SK-N-SH treated with all-trans-retinoic acid at 6 μM for 48 hours (cell line): ENCODE measurements at regions not wholly inside any gene's neighbourhood (a gene's known extent, or its start where the extent isn't known, plus 50 kb on each side); places are given as distances from the start of the nearest gene placed in this dataset.

Experiments
- ATAC-seq: fragments of 200-7000 bp; cut with Tn5 transposase; 3 replicates; pipeline ENCODE4 v1.9.1; 2020; ENCODE audit warnings: mild to moderate bottlenecking, moderate library complexity
- ARNTL ChIP-seq: fragments of 450-650 bp; formaldehyde crosslinking; IDR thresholded peaks from 2 replicates; pipeline ENCODE4 v1.5.0; 2020; ENCODE audit warnings: low read depth, mild to moderate bottlenecking, moderate library complexity, borderline replicate concordance
- BACH2 ChIP-seq: fragments of 250-450 bp; sonication (Bioruptor Pico); IDR thresholded peaks from 2 replicates; pipeline ENCODE4 v1.9.0; 2021; ENCODE audit warnings: mild to moderate bottlenecking, borderline replicate concordance
- ESRRG ChIP-seq: fragments of 250-450 bp; sonication (Bioruptor Pico); IDR thresholded peaks from 2 replicates; pipeline ENCODE4 v1.6.1; 2021; ENCODE audit warnings: mild to moderate bottlenecking
- GLIS3 ChIP-seq: fragments of 250-450 bp; sonication (Bioruptor Pico); IDR thresholded peaks from 2 replicates; pipeline ENCODE4 v1.5.0; 2020; ENCODE audit warnings: mild to moderate bottlenecking, moderate library complexity
- ISL1 ChIP-seq: fragments of 250-450 bp; sonication (Bioruptor Pico); IDR thresholded peaks from 2 replicates; pipeline ENCODE4 v2.1.2; 2022; ENCODE audit warnings: mild to moderate bottlenecking, moderate library complexity
- OSR1 ChIP-seq: fragments of 250-450 bp; sonication (Bioruptor Pico); IDR thresholded peaks from 2 replicates; pipeline ENCODE4 v1.8.0; 2022; ENCODE audit warnings: moderate library complexity, mild to moderate bottlenecking, inconsistent platforms
- PPARA ChIP-seq: fragments of 250-450 bp; sonication (Bioruptor Pico); IDR thresholded peaks from 2 replicates; pipeline ENCODE4 v1.5.0; 2020; ENCODE audit warnings: mild to moderate bottlenecking, borderline replicate concordance
- RARB ChIP-seq: fragments of 250-450 bp; sonication (Bioruptor Pico); IDR thresholded peaks from 2 replicates; pipeline ENCODE4 v1.8.0; 2021; ENCODE audit warnings: mild to moderate bottlenecking, moderate library complexity
- SNAI2 ChIP-seq: fragments of 250-450 bp; sonication (Bioruptor Pico); IDR thresholded peaks from 2 replicates; pipeline ENCODE4 v1.5.0; 2020; ENCODE audit warnings: mild to moderate bottlenecking, moderate library complexity
- TOX ChIP-seq: fragments of 250-450 bp; sonication (Bioruptor Pico); IDR thresholded peaks from 2 replicates; pipeline ENCODE4 v1.8.0; 2021; ENCODE audit warnings: mild to moderate bottlenecking, moderate library complexity, borderline replicate concordance
- ZC3H10 ChIP-seq: fragments of 250-450 bp; sonication (Bioruptor Pico); IDR thresholded peaks from 2 replicates; pipeline ENCODE4 v1.5.1; 2021; ENCODE audit warnings: mild to moderate bottlenecking, moderate library complexity
- ZFP3 ChIP-seq: fragments of 250-450 bp; sonication (Bioruptor Pico); IDR thresholded peaks from 2 replicates; pipeline ENCODE4 v1.5.0; 2020; ENCODE audit warnings: mild to moderate bottlenecking, moderate library complexity
- ZFP30 ChIP-seq: fragments of 450-650 bp; formaldehyde crosslinking; IDR thresholded peaks from 2 replicates; pipeline ENCODE4 v1.5.0; 2022; ENCODE audit warnings: mild to moderate bottlenecking, moderate library complexity
- ZNF565 ChIP-seq: fragments of 450-650 bp; formaldehyde crosslinking; conservative IDR thresholded peaks from 2 replicates; pipeline ENCODE4 v1.5.0; 2020; ENCODE audit warnings: low read depth, mild to moderate bottlenecking, moderate library complexity
- ZNF70 ChIP-seq: fragments of 450-650 bp; formaldehyde crosslinking; IDR thresholded peaks from 2 replicates; pipeline ENCODE4 v1.5.0; 2020; ENCODE audit warnings: mild to moderate bottlenecking, moderate library complexity
- ZNF8 ChIP-seq: fragments of 450-650 bp; formaldehyde crosslinking; IDR thresholded peaks from 2 replicates; pipeline ENCODE4 v1.5.0; 2020; ENCODE audit warnings: mild to moderate bottlenecking, moderate library complexity
- TF ChIP-seq, protein P1 (sequence below): fragments of 250-450 bp; sonication (Bioruptor Pico); IDR thresholded peaks from 2 replicates; pipeline ENCODE4 v1.8.0; 2021; ENCODE audit warnings: low read depth, mild to moderate bottlenecking, moderate library complexity, borderline replicate concordance
- TF ChIP-seq, protein P2 (sequence below): fragments of 250-450 bp; sonication (Bioruptor Pico); IDR thresholded peaks from 2 replicates; pipeline ENCODE4 v1.5.1; 2021; ENCODE audit warnings: mild to moderate bottlenecking, moderate library complexity
- TF ChIP-seq, protein P3 (sequence below): fragments of 250-450 bp; sonication (Bioruptor Pico); IDR thresholded peaks from 2 replicates; pipeline ENCODE4 v1.8.0; 2020; ENCODE audit warnings: mild to moderate bottlenecking, moderate library complexity, borderline replicate concordance
- TF ChIP-seq, protein P4 (sequence below): fragments of 250-450 bp; sonication (Bioruptor Pico); IDR thresholded peaks from 2 replicates; pipeline ENCODE4 v1.5.0; 2020; ENCODE audit warnings: mild to moderate bottlenecking, moderate library complexity
- TF ChIP-seq, protein P5 (sequence below): fragments of 250-450 bp; sonication (Bioruptor Pico); IDR thresholded peaks from 2 replicates; pipeline ENCODE4 v1.5.1; 2020; ENCODE audit warnings: low read depth, mild to moderate bottlenecking, moderate library complexity

DNA sequence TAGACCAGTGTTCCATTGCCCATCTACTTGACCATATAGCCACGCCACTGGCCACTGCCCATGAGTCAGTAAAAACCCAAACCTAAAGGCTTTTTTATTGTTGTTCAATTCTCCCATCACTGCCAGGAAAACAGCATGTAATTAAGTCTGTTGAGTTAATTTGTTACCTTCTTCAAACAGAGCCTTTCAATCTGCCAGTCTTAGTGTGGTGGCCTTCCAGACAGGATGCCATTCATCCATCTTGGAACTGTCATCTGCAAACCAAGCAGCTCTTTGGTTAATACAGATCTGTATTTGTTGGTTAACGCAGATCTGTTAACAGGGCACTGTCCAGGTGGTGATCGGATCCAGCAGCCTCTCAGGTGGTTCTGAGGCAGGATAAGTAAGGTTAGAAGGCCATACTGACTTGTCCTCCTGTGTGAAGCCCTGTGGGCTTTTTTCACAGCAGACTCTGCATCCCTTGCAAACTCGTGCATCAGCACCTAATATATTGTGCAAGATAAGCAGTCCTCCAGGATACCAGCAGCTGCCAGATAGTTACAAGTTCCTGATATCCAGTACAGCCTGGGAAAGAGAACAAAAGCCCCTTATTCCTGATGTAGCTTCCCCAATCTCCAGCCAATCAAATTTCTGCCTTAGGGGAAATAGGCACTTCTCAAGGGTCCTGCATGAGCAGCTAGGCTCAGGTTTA, 59.1 kb upstream of the DHRS4 start:
- no peak for ATAC-seq
- TF ChIP-seq SNAI2 (CRISPR knock-in tag): no peak
- TF ChIP-seq, protein P1, sequence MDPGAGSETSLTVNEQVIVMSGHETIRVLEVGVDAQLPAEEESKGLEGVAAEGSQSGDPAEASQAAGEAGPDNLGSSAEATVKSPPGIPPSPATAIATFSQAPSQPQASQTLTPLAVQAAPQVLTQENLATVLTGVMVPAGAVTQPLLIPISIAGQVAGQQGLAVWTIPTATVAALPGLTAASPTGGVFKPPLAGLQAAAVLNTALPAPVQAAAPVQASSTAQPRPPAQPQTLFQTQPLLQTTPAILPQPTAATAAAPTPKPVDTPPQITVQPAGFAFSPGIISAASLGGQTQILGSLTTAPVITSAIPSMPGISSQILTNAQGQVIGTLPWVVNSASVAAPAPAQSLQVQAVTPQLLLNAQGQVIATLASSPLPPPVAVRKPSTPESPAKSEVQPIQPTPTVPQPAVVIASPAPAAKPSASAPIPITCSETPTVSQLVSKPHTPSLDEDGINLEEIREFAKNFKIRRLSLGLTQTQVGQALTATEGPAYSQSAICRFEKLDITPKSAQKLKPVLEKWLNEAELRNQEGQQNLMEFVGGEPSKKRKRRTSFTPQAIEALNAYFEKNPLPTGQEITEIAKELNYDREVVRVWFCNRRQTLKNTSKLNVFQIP: no peak
- TF ChIP-seq, protein P2, sequence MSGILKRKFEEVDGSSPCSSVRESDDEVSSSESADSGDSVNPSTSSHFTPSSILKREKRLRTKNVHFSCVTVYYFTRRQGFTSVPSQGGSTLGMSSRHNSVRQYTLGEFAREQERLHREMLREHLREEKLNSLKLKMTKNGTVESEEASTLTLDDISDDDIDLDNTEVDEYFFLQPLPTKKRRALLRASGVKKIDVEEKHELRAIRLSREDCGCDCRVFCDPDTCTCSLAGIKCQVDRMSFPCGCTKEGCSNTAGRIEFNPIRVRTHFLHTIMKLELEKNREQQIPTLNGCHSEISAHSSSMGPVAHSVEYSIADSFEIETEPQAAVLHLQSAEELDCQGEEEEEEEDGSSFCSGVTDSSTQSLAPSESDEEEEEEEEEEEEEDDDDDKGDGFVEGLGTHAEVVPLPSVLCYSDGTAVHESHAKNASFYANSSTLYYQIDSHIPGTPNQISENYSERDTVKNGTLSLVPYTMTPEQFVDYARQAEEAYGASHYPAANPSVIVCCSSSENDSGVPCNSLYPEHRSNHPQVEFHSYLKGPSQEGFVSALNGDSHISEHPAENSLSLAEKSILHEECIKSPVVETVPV (CRISPR knock-in tag): no peak

DNA sequence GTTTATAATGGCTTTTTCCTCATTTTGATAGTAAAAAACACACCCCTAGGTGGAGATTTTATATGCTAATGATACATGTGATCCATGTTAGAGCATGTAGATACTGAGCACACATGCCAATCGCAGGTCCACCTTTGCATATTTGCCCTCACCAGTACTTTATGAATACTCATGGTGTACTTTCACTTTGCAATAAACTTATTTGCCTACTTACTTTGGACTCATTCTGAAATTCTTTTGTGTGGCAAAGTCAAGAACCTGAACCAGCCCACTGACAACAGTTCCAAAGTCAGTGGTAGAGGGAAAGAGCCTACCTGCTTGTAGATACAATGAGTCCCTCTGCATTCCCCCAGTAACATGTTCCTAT, 58.5 kb upstream of the DHRS4 start:
- TF ChIP-seq ISL1 (CRISPR knock-in tag): no peak
- TF ChIP-seq ZFP3 (CRISPR knock-in tag): no peak
- no peak for TF ChIP-seq GLIS3 (CRISPR knock-in tag)
- no peak for TF ChIP-seq ZC3H10
- TF ChIP-seq PPARA (CRISPR knock-in tag): no peak
- no peak for TF ChIP-seq RARB (CRISPR knock-in tag)
- TF ChIP-seq, protein P3, sequence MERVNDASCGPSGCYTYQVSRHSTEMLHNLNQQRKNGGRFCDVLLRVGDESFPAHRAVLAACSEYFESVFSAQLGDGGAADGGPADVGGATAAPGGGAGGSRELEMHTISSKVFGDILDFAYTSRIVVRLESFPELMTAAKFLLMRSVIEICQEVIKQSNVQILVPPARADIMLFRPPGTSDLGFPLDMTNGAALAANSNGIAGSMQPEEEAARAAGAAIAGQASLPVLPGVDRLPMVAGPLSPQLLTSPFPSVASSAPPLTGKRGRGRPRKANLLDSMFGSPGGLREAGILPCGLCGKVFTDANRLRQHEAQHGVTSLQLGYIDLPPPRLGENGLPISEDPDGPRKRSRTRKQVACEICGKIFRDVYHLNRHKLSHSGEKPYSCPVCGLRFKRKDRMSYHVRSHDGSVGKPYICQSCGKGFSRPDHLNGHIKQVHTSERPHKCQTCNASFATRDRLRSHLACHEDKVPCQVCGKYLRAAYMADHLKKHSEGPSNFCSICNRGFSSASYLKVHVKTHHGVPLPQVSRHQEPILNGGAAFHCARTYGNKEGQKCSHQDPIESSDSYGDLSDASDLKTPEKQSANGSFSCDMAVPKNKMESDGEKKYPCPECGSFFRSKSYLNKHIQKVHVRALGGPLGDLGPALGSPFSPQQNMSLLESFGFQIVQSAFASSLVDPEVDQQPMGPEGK (CRISPR knock-in tag): no peak
- no peak for TF ChIP-seq OSR1
- TF ChIP-seq ZFP30 (CRISPR knock-in tag): no peak
- TF ChIP-seq ESRRG: no peak
- no peak for TF ChIP-seq ZNF565 (CRISPR knock-in tag)
- ATAC-seq: no peak

DNA sequence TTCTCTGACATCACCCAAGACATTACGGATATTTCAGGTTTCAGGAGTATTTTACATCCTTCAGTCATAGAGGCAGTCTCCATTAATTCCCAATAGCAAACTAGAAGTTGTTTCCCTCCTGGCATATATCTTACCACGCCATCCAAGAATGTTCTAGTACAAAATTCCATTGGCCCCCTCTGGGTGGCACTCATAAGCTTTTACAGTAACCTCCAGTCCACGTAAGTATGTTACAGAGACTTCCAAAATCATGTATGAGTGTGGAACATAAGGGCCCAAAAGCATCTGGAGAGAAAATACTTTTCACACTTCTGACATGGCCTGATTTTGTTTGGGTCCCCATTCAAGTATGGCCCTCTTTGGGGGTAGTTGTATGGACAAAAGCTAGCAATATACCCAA, 58.1 kb upstream of the DHRS4 start:
- TF ChIP-seq ZNF8 (no peak), RARB (CRISPR knock-in tag) (no peak), BACH2 (CRISPR knock-in tag) (no peak), OSR1 (no peak), ZNF565 (CRISPR knock-in tag) (no peak), ARNTL (no peak), ESRRG (no peak), TOX (CRISPR knock-in tag) (no peak), ISL1 (CRISPR knock-in tag) (no peak), PPARA (CRISPR knock-in tag) (no peak)
- TF ChIP-seq, protein P2 (CRISPR knock-in tag): no peak
- TF ChIP-seq, protein P4, sequence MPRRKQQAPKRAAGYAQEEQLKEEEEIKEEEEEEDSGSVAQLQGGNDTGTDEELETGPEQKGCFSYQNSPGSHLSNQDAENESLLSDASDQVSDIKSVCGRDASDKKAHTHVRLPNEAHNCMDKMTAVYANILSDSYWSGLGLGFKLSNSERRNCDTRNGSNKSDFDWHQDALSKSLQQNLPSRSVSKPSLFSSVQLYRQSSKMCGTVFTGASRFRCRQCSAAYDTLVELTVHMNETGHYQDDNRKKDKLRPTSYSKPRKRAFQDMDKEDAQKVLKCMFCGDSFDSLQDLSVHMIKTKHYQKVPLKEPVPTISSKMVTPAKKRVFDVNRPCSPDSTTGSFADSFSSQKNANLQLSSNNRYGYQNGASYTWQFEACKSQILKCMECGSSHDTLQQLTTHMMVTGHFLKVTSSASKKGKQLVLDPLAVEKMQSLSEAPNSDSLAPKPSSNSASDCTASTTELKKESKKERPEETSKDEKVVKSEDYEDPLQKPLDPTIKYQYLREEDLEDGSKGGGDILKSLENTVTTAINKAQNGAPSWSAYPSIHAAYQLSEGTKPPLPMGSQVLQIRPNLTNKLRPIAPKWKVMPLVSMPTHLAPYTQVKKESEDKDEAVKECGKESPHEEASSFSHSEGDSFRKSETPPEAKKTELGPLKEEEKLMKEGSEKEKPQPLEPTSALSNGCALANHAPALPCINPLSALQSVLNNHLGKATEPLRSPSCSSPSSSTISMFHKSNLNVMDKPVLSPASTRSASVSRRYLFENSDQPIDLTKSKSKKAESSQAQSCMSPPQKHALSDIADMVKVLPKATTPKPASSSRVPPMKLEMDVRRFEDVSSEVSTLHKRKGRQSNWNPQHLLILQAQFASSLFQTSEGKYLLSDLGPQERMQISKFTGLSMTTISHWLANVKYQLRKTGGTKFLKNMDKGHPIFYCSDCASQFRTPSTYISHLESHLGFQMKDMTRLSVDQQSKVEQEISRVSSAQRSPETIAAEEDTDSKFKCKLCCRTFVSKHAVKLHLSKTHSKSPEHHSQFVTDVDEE (CRISPR knock-in tag): no peak
- ATAC-seq: peak; percentile 49; the same call in 1 of the 3 replicates

DNA sequence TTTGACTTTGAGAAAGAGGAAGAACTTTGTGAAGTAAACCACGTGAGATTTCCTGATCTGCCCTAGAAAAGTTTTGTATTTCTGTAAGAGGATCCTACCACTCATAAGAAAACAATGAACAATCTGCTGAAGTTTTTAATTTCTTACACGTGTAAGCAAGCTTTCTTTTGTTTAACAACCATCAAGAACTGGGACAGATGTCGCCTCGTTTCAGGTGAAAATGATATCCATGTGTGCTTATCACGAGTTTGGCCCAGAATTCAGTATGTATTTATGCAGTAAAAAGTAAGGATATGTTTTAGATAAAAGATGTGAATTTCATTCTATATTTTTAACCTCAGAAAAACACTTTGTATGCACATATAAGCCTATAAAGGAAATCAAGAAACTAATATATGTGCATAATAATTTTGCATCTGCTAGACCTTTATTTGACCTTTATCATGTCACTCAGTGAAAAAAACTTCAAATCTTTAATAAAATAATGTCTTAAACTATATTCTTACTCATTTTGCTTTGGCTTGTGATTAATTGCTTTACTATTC, 56.9 kb upstream of the DHRS4 start:
- ATAC-seq: no peak
- TF ChIP-seq TOX (CRISPR knock-in tag) (no peak), ISL1 (CRISPR knock-in tag) (no peak), ZFP30 (CRISPR knock-in tag) (no peak), ZNF70 (CRISPR knock-in tag) (no peak), ESRRG (no peak), RARB (CRISPR knock-in tag) (no peak), ZNF565 (CRISPR knock-in tag) (no peak)
- TF ChIP-seq, protein P5, sequence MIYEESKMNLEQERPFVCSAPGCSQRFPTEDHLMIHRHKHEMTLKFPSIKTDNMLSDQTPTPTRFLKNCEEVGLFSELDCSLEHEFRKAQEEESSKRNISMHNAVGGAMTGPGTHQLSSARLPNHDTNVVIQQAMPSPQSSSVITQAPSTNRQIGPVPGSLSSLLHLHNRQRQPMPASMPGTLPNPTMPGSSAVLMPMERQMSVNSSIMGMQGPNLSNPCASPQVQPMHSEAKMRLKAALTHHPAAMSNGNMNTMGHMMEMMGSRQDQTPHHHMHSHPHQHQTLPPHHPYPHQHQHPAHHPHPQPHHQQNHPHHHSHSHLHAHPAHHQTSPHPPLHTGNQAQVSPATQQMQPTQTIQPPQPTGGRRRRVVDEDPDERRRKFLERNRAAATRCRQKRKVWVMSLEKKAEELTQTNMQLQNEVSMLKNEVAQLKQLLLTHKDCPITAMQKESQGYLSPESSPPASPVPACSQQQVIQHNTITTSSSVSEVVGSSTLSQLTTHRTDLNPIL (CRISPR knock-in tag): no peak
- TF ChIP-seq, protein P2 (CRISPR knock-in tag): no peak
- TF ChIP-seq, protein P3 (CRISPR knock-in tag): no peak
